ENCODE measurements at regions not wholly inside any gene's neighbourhood (a gene's known extent, or its start where the extent isn't known, plus 50 kb on each side); places are given as distances from the start of the nearest gene placed in this dataset.

GRCh38 chr6:122107256-122107852 is 292.1 kb upstream of the HSF2 start:
- Histone ChIP-seq H3K27me3 (replicated peaks; ENCODE audit: control insufficient read depth, insufficient read depth, low read length) (no peaks in the 10 kb centered on the region), H3K4me3 (ENCODE audit: low read length) (no peak overlapping the region), H3K9me3 (ENCODE audit: control insufficient read depth, low read length) (no peaks in the 10 kb centered on the region), H3K4me1 (ENCODE audit: control insufficient read depth, insufficient read depth, low read length) (peaks cover 29% of the 10 kb centered on the region), H3K36me3 (ENCODE audit: control insufficient read depth, insufficient read depth, low read length, severe bottlenecking) (no peaks in the 10 kb centered on the region), H3K9ac (ENCODE audit: low read length) (no peak overlapping the region)
- no peak for DNase-seq (ENCODE audit: low read depth)

DNA sequence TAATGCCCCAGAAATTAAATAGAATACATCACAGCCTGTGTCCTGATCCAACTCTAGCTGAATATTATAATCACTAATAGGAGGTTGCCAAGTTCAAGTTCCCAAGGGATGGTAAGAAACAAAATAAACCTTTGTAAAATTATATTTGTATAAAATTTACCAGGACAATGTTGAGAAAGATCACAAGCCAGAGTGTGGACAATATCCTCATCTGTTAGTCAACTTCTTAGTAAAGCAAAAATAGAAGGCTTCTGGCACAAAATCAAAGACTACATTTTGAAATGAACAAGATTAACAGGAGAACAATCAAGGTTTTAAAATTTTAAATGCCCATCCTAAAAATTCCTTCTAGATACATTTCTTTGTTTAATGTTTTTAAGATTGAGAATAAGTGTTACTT is 290.4 kb upstream of the HSF2 start:
- H3K9me3 ChIP-seq (ENCODE audit: control insufficient read depth, low read length), result no peaks in the 10 kb centered on the region
- peaks cover 31% of the 10 kb centered on the region for H3K4me1 ChIP-seq (ENCODE audit: control insufficient read depth, insufficient read depth, low read length)
- H3K9ac ChIP-seq (ENCODE audit: low read length), result no peak overlapping the region
- H3K27me3 ChIP-seq (replicated peaks; ENCODE audit: control insufficient read depth, insufficient read depth, low read length), result no peaks in the 10 kb centered on the region
- peak; percentile 60 for DNase-seq (ENCODE audit: low read depth)
- H3K36me3 ChIP-seq (ENCODE audit: control insufficient read depth, insufficient read depth, low read length, severe bottlenecking), result no peaks in the 10 kb centered on the region
- H3K4me3 ChIP-seq (ENCODE audit: low read length), result no peak overlapping the region

DNA sequence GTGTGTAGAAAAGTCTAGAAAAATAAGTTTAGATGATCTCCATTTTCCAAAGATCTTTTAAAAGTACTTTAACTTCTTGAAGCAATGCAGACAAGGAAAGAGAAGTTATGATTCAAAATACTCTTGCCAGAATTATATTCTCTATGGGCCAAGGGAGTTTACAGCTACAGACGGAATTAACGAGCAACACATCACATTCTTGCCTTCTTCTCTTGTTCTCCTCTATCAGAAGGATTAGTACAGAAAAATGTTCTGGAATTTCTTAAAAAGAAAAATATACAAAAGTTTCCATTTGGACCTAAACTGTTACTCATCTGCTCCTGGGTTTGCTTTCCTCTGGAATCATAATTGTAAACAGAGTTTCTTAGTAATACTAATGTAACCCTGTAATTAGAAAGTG is 284.7 kb upstream of the HSF2 start:
- no peaks in the 10 kb centered on the region for H3K36me3 ChIP-seq (ENCODE audit: control insufficient read depth, insufficient read depth, low read length, severe bottlenecking)
- DNase-seq (ENCODE audit: low read depth), result peak; percentile 67
- H3K4me1 ChIP-seq (ENCODE audit: control insufficient read depth, insufficient read depth, low read length), result peaks cover 43% of the 10 kb centered on the region
- H3K9ac ChIP-seq (ENCODE audit: low read length), result no peak overlapping the region
- no peaks in the 10 kb centered on the region for H3K27me3 ChIP-seq (replicated peaks; ENCODE audit: control insufficient read depth, insufficient read depth, low read length)
- H3K4me3 ChIP-seq (ENCODE audit: low read length), result no peak overlapping the region
- H3K9me3 ChIP-seq (ENCODE audit: control insufficient read depth, low read length), result no peaks in the 10 kb centered on the region

DNA sequence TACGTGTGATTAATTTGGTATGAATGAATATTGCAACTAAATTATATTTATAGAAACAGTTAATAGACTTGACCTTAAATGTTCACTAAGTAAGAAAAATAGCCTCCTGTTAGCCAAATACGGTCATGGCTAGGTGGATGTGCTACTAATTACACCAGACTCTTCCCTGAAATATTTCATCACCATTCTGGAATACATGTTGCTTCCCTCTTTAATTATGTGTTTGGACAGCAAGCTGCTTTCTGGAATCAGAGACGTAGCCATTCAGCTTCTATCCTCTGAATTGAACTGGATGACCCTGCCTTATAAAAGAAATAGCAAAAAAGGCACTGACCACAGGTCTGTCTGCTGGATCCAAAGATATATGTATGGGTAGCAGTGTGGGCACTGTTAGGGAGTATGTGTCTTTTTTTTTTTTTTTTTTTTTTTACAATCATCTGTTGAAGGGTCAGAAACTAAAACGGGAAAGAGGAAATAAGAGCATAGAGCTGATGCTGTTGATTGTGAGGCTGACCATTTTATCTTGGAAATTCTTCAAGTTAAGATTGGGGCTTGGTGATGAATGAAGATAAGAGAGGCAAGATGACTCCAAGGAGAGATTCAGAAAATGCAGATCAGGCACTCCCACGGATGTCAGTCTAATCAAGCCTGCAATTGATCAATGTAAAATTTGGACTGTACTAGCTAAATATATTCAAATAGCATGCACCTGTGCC is 283.2 kb upstream of the HSF2 start:
- Histone ChIP-seq H3K4me3 (ENCODE audit: low read length) (no peak overlapping the region), H3K9ac (ENCODE audit: low read length) (no peak overlapping the region), H3K36me3 (ENCODE audit: control insufficient read depth, insufficient read depth, low read length, severe bottlenecking) (no peaks in the 10 kb centered on the region), H3K9me3 (ENCODE audit: control insufficient read depth, low read length) (no peaks in the 10 kb centered on the region), H3K4me1 (ENCODE audit: control insufficient read depth, insufficient read depth, low read length) (peaks cover 29% of the 10 kb centered on the region), H3K27me3 (replicated peaks; ENCODE audit: control insufficient read depth, insufficient read depth, low read length) (no peaks in the 10 kb centered on the region)
- peak; percentile 4 for DNase-seq (ENCODE audit: low read depth)

DNA sequence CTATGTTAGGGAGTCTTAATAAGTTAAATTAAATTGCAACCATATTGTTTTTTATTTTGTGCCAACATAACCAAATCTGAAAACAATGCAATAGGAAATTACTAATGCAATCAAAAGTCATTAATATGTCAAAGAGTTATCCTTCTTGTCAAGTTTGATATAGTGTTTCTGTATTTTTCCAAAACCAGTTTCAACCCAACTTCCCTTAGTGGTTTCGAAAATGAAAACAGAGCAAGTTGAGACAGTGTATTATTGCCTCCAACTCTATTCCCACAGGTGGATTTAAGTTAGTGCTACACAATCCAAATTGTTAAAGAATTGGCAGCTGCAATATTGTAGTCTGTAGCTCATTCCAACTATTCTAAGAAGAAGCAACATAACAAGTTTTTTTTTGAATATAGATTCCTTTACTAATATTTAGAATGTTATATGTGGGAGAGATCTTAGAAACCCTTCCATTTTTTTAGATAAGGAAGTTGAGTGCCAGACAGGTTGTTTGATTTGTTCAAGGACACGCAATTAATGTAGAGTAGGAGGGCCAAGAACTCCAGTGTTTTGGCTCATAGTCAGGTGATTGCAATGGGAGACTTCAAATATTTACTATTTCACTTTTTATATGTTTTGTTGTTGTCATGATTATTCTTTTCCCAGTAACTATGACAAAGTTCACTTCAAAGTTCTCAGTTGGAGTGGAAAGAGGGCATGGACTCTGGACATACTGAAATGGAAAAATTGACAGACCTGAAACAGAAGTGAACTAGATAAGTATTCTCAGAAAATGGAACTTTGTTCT is 282.4 kb upstream of the HSF2 start:
- no peaks in the 10 kb centered on the region for H3K9me3 ChIP-seq (ENCODE audit: control insufficient read depth, low read length)
- no peaks in the 10 kb centered on the region for H3K36me3 ChIP-seq (ENCODE audit: control insufficient read depth, insufficient read depth, low read length, severe bottlenecking)
- H3K4me1 ChIP-seq (ENCODE audit: control insufficient read depth, insufficient read depth, low read length), result peaks cover 29% of the 10 kb centered on the region
- no peak overlapping the region for H3K4me3 ChIP-seq (ENCODE audit: low read length)
- no peak for DNase-seq (ENCODE audit: low read depth)
- H3K27me3 ChIP-seq (replicated peaks; ENCODE audit: control insufficient read depth, insufficient read depth, low read length), result no peaks in the 10 kb centered on the region
- no peak overlapping the region for H3K9ac ChIP-seq (ENCODE audit: low read length)

DNA sequence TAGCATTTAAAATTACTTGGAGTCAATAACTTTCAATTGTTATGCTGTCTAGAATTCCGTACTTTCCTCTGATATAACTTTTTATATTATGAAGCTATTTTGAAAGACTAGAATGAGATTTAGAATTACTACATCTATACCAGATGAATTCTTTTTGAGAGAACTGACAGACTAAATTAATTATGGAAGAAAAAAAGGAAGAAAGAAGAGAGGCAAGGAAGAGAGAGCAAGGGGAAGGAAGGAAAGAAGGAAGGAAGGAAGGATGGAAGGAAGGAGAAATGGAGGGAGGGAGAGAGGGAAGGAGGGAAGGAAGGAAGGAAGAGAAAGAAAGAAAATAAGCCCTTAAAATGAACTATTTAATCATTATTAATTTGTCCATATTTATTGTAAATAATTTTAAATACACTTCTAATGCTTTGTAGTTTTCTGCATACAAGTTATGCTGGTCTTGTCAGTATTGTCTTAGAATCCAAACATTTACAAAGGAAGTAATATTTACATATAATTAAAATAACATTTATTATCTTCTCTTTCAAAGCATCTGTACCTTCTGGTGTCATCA is 280.4 kb upstream of the HSF2 start:
- no peak for DNase-seq (ENCODE audit: low read depth)
- peaks cover 26% of the 10 kb centered on the region for H3K4me1 ChIP-seq (ENCODE audit: control insufficient read depth, insufficient read depth, low read length)
- H3K4me3 ChIP-seq (ENCODE audit: low read length), result no peak overlapping the region
- H3K9ac ChIP-seq (ENCODE audit: low read length), result no peak overlapping the region
- H3K36me3 ChIP-seq (ENCODE audit: control insufficient read depth, insufficient read depth, low read length, severe bottlenecking), result no peaks in the 10 kb centered on the region
- no peaks in the 10 kb centered on the region for H3K27me3 ChIP-seq (replicated peaks; ENCODE audit: control insufficient read depth, insufficient read depth, low read length)
- no peaks in the 10 kb centered on the region for H3K9me3 ChIP-seq (ENCODE audit: control insufficient read depth, low read length)

- H3K4me3 ChIP-seq (ENCODE audit: low read length), result no peak overlapping the region
- no peaks in the 10 kb centered on the region for H3K27me3 ChIP-seq (replicated peaks; ENCODE audit: control insufficient read depth, insufficient read depth, low read length)
- H3K36me3 ChIP-seq (ENCODE audit: control insufficient read depth, insufficient read depth, low read length, severe bottlenecking), result no peaks in the 10 kb centered on the region
- H3K4me1 ChIP-seq (ENCODE audit: control insufficient read depth, insufficient read depth, low read length), result peaks cover 4% of the 10 kb centered on the region
- no peaks in the 10 kb centered on the region for H3K9me3 ChIP-seq (ENCODE audit: control insufficient read depth, low read length)
- DNase-seq (ENCODE audit: low read depth), result no peak
- H3K9ac ChIP-seq (ENCODE audit: low read length), result no peak overlapping the region
Measured at GRCh38 chr6:122122202-122122601, 277.2 kb upstream of the HSF2 start.

DNA sequence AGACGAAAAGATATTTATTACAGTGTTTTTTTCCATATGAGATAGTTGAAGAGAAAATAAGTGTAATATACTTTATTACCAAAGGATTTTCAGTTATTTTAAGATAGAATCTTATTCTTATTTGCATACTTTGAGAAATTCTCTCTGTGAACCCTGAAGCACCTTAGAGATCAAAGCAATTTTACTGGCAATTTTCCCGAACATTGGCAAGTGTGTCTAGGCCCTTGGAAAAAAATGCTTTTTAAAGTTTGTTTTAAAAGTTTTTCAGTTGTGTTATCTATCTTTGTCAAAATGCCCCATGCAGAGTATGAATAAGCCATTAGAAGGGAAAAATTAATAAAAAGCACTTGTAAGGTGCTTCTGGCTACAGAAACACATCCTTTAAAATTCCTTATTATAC is 276.8 kb upstream of the HSF2 start:
- DNase-seq (ENCODE audit: low read depth), result no peak
- no peaks in the 10 kb centered on the region for H3K9me3 ChIP-seq (ENCODE audit: control insufficient read depth, low read length)
- H3K4me3 ChIP-seq (ENCODE audit: low read length), result no peak overlapping the region
- no peaks in the 10 kb centered on the region for H3K4me1 ChIP-seq (ENCODE audit: control insufficient read depth, insufficient read depth, low read length)
- no peaks in the 10 kb centered on the region for H3K27me3 ChIP-seq (replicated peaks; ENCODE audit: control insufficient read depth, insufficient read depth, low read length)
- H3K36me3 ChIP-seq (ENCODE audit: control insufficient read depth, insufficient read depth, low read length, severe bottlenecking), result no peaks in the 10 kb centered on the region
- H3K9ac ChIP-seq (ENCODE audit: low read length), result no peak overlapping the region

GRCh38 chr6:122124908-122125307 is 274.5 kb upstream of the HSF2 start:
- peaks cover 7% of the 10 kb centered on the region for H3K4me1 ChIP-seq (ENCODE audit: control insufficient read depth, insufficient read depth, low read length)
- H3K4me3 ChIP-seq (ENCODE audit: low read length), result no peak overlapping the region
- H3K36me3 ChIP-seq (ENCODE audit: control insufficient read depth, insufficient read depth, low read length, severe bottlenecking), result no peaks in the 10 kb centered on the region
- no peaks in the 10 kb centered on the region for H3K27me3 ChIP-seq (replicated peaks; ENCODE audit: control insufficient read depth, insufficient read depth, low read length)
- DNase-seq (ENCODE audit: low read depth), result no peak
- no peaks in the 10 kb centered on the region for H3K9me3 ChIP-seq (ENCODE audit: control insufficient read depth, low read length)
- H3K9ac ChIP-seq (ENCODE audit: low read length), result no peak overlapping the region

- Histone ChIP-seq H3K4me3 (ENCODE audit: low read length) (no peak overlapping the region), H3K4me1 (ENCODE audit: control insufficient read depth, insufficient read depth, low read length) (peaks cover 10% of the 10 kb centered on the region), H3K27me3 (replicated peaks; ENCODE audit: control insufficient read depth, insufficient read depth, low read length) (no peaks in the 10 kb centered on the region), H3K36me3 (ENCODE audit: control insufficient read depth, insufficient read depth, low read length, severe bottlenecking) (no peaks in the 10 kb centered on the region), H3K9ac (ENCODE audit: low read length) (no peak overlapping the region), H3K9me3 (ENCODE audit: control insufficient read depth, low read length) (no peaks in the 10 kb centered on the region)
- no peak for DNase-seq (ENCODE audit: low read depth)
Measured at GRCh38 chr6:122126894-122127293, 272.6 kb upstream of the HSF2 start.

DNA sequence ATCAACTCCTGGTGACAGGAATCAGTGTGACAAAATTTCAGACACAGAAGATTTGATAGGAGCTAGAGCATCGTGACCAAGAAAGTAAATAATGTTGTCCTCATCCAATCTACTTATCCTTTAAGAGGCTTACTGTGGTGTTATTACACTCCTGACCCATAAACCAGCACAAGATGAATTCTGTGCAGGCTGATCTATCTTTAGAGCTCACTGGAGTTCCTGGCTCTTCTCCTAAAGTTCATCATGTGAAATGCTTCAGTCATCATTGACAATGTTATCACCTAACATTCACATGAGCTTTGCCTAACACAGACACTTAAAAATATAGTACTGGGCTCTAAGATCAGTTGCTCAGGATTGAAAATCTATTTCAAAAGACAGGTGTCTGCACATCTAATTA is 271.0 kb upstream of the HSF2 start:
- Histone ChIP-seq H3K27me3 (replicated peaks; ENCODE audit: control insufficient read depth, insufficient read depth, low read length) (no peaks in the 10 kb centered on the region), H3K36me3 (ENCODE audit: control insufficient read depth, insufficient read depth, low read length, severe bottlenecking) (no peaks in the 10 kb centered on the region), H3K9me3 (ENCODE audit: control insufficient read depth, low read length) (no peaks in the 10 kb centered on the region), H3K4me1 (ENCODE audit: control insufficient read depth, insufficient read depth, low read length) (peaks cover 10% of the 10 kb centered on the region), H3K9ac (ENCODE audit: low read length) (no peak overlapping the region), H3K4me3 (ENCODE audit: low read length) (no peak overlapping the region)
- DNase-seq (ENCODE audit: low read depth), result no peak
